ENCODE measurements at regions not wholly inside any gene's neighbourhood (a gene's known extent, or its start where the extent isn't known, plus 50 kb on each side); places are given as distances from the start of the nearest gene placed in this dataset.

- no peaks in the 10 kb centered on the region for H3K9me3 ChIP-seq (replicated peaks)
- no peaks in the 10 kb centered on the region for H3K27me3 ChIP-seq (ENCODE audit: low read depth)
- no peak for DNase-seq
- no peak for TF ChIP-seq CTCF (IDR thresholded peaks at IDR 0.05; ENCODE audit: borderline replicate concordance)
- intact Hi-C loops (cut with micrococcal nuclease) = no loop called here
- H3K4me3 ChIP-seq = no peak overlapping the region
- H3K27ac ChIP-seq (replicated peaks) = no peak overlapping the region
- H3K36me3 ChIP-seq = no peaks in the 10 kb centered on the region
- H3K4me1 ChIP-seq = no peaks in the 10 kb centered on the region
Measured at GRCh38 chr11:135069063-135069462, 657.0 kb upstream of the B3GAT1 start.

GRCh38 chr11:135062994-135063393 is 651.0 kb upstream of the B3GAT1 start:
- Histone ChIP-seq H3K9me3 (replicated peaks) (peaks cover 27% of the 10 kb centered on the region), H3K4me3 (no peak overlapping the region), H3K4me1 (no peaks in the 10 kb centered on the region), H3K27ac (replicated peaks) (no peak overlapping the region), H3K27me3 (ENCODE audit: low read depth) (peaks cover 11% of the 10 kb centered on the region), H3K36me3 (no peaks in the 10 kb centered on the region)
- DNase-seq = no peak
- intact Hi-C loops (cut with micrococcal nuclease) = no loop called here
- no peak for TF ChIP-seq CTCF (IDR thresholded peaks at IDR 0.05; ENCODE audit: borderline replicate concordance)

GRCh38 chr11:135061166-135061565 is 649.1 kb upstream of the B3GAT1 start:
- Histone ChIP-seq H3K9me3 (replicated peaks) (peaks cover 27% of the 10 kb centered on the region), H3K36me3 (no peaks in the 10 kb centered on the region), H3K27me3 (ENCODE audit: low read depth) (peaks cover 18% of the 10 kb centered on the region), H3K4me1 (no peaks in the 10 kb centered on the region), H3K27ac (replicated peaks) (no peak overlapping the region), H3K4me3 (no peak overlapping the region)
- TF ChIP-seq CTCF (IDR thresholded peaks at IDR 0.05; ENCODE audit: borderline replicate concordance) = no peak
- DNase-seq = no peak
- intact Hi-C loops (cut with micrococcal nuclease) = no loop called here

GRCh38 chr11:135046986-135047385 is 634.9 kb upstream of the B3GAT1 start:
- H3K27ac ChIP-seq (replicated peaks) = no peak overlapping the region
- no peak for DNase-seq
- no peaks in the 10 kb centered on the region for H3K36me3 ChIP-seq
- TF ChIP-seq CTCF (IDR thresholded peaks at IDR 0.05; ENCODE audit: borderline replicate concordance) = no peak
- intact Hi-C loops (cut with micrococcal nuclease) = no loop called here
- peaks cover 39% of the 10 kb centered on the region for H3K27me3 ChIP-seq (ENCODE audit: low read depth)
- no peak overlapping the region for H3K4me3 ChIP-seq
- no peaks in the 10 kb centered on the region for H3K4me1 ChIP-seq
- no peaks in the 10 kb centered on the region for H3K9me3 ChIP-seq (replicated peaks)

GRCh38 chr11:135046556-135046955 is 634.5 kb upstream of the B3GAT1 start:
- H3K4me1 ChIP-seq = no peaks in the 10 kb centered on the region
- H3K27ac ChIP-seq (replicated peaks) = no peak overlapping the region
- TF ChIP-seq CTCF (IDR thresholded peaks at IDR 0.05; ENCODE audit: borderline replicate concordance) = no peak
- no peaks in the 10 kb centered on the region for H3K36me3 ChIP-seq
- intact Hi-C loops (cut with micrococcal nuclease) = no loop called here
- H3K27me3 ChIP-seq (ENCODE audit: low read depth) = peaks cover 39% of the 10 kb centered on the region
- no peak for DNase-seq
- no peaks in the 10 kb centered on the region for H3K9me3 ChIP-seq (replicated peaks)
- H3K4me3 ChIP-seq = no peak overlapping the region

- H3K9me3 ChIP-seq (replicated peaks) = no peaks in the 10 kb centered on the region
- H3K4me1 ChIP-seq = no peaks in the 10 kb centered on the region
- H3K27ac ChIP-seq (replicated peaks) = no peak overlapping the region
- TF ChIP-seq CTCF (IDR thresholded peaks at IDR 0.05; ENCODE audit: borderline replicate concordance) = no peak
- no peak overlapping the region for H3K4me3 ChIP-seq
- intact Hi-C loops (cut with micrococcal nuclease) = no loop called here
- DNase-seq = no peak
- peaks cover 44% of the 10 kb centered on the region for H3K27me3 ChIP-seq (ENCODE audit: low read depth)
- H3K36me3 ChIP-seq = no peaks in the 10 kb centered on the region
Measured at GRCh38 chr11:135043434-135043833, 631.4 kb upstream of the B3GAT1 start.

Measured in left ventricle myocardium inferior (tissue), 1 donor.